AG20443 (cell line): ENCODE measurements at regions not wholly inside any gene's neighbourhood (a gene's known extent, or its start where the extent isn't known, plus 50 kb on each side); places are given as distances from the start of the nearest gene placed in this dataset.
"Not testable (repeated sequence)": the region's sequence is repeated elsewhere in the genome, so short reads cannot be mapped to it uniquely, and the experiment has no call there.

Source experiments
- DNase-seq: peaks from one replicate; pipeline ENCODE4 v3.0.0; 2012; ENCODE audit warnings: low spot score, mixed read lengths

DNA sequence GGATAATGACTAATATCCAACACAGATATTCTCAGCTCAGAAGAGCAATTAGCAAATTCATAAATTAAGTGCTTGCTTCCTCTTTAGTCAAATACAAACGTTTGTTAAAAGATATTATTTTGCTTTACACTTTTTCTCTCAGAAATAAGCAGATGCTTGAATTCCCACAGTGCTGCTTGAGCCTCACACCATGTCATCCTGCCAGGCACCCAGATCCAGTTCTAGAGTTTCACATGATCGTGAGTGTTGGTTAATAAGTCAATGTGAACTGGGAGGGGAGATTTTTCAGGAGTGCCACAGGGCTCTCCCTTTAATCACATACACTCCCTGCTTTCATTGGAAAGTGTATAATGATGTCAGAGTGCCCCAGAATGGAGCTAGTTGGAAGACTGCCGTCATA lies 352.0 kb downstream of the OR4F29 start:
- DNase-seq: not testable (repeated sequence)

DNA sequence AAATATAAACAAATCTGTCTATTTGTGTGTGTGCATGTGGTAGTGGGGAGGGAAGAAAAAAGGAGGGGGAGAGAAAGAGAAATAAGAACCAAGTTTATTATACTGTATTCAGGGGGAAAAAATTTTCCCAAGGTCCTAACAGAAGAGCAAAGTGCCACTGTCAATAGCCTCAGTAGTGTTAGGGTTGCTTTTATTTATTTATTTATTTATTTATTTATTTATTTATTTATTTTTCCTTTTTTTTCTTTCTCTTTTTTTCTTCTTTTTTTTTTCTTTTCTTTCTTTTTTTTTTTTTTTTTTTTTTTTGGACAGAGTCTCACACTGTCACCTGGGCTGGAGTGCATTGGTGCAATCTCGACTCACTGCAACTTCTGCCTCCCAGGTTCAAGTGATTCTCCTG lies 352.7 kb downstream of the OR4F29 start:
- not testable (repeated sequence) for DNase-seq

DNA sequence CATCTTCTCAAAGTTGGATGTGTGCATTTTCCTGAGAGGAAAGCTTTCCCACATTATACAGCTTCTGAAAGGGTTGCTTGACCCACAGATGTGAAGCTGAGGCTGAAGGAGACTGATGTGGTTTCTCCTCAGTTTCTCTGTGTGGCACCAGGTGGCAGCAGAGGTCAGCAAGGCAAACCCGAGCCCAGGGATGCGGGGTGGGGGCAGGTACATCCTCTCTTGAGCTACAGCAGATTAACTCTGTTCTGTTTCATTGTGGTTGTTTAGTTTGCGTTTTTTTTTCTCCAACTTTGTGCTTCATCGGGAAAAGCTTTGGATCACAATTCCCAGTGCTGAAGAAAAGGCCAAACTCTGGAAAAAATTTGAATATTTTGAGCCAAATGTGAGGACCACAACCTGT lies 360.2 kb downstream of the OR4F29 start:
- DNase-seq: not testable (repeated sequence)

DNA sequence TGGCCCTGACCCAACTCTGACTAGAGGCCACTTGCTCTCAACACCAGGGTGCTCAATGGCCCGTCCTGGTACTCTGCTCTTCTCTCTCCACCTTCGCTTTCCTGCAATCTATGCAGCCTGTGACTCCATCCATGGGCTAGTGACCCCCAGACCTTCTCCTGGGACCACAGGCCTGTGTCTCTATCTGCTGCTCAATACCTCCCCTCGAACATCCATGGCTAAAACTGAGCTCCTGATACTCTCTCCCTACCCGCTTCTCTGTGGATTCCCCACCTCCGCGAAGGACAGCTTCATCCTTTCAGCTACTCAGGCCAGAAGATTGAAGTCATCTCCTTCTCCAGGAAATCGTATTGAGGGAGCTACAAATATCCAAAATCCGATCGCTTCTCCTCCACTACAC lies 363.4 kb downstream of the OR4F29 start:
- not testable (repeated sequence) for DNase-seq

DNA sequence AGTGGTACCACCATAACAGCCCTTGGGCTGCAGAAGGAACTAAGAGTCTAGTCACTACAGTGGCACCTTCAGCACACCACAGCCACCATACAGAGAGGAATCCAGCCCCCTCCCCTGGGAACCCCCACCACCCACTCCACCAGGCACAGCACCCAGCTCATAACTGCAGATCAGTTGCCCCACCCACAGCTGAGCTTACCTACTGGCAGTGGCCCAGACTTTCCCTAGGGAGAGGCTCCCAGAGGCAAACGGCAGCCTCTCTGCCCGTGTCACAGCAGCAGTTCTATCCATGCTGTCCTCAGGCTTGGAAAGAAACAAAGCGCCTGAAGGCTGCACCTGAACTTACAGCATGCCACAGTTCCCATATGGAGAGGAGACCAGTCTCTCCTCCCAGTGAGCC lies 372.3 kb downstream of the OR4F29 start:
- DNase-seq: not testable (repeated sequence)

DNA sequence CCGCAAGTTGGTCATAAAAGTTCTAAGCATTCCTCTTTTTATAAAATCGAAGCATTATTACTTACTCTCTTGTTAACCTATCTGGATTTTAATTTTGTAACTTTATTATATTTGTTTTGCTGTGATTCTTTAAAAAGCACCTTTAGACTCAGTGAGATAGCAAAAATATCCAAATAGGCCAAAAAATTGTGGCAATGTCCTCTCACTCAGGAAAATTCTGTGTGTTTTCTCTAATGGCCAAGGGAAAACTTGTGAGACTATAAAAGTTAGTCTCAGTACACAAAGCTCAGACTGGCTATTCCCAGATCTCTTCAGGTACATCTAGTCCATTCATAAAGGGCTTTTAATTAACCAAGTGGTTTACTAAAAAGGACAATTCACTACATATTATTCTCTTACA lies 386.4 kb downstream of the OR4F29 start, which contains the start of gene OR4F5:
TSS of gene OR4F5 (plus strand) at position 301 of the 400 bp plus-strand sequence.
- not testable (repeated sequence) for DNase-seq

DNA sequence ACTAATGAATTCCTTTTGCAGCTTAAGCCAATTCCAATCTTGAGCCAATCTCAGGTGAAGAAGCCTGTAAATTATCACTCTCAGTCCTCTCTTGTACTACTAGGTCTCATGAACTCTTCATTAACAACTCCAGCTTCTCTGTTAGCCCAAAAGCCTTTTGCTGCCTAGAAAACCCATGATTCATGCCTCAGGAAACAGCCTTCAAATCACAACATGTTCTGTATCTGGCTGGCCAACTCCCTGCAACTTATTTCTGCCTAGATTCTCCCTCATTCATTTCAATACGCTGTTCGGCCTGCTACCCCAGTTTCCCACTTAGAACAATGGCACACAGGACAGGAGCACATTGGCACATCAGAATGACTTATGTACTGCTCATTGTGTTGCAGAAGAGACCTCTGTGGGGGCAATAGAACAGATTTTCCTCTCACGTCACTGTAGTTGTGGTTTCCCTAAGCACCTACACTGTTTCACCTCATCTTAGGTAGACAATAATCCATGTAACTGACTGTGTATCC lies 395.4 kb downstream of the OR4F29 start:
- not testable (repeated sequence) for DNase-seq

DNA sequence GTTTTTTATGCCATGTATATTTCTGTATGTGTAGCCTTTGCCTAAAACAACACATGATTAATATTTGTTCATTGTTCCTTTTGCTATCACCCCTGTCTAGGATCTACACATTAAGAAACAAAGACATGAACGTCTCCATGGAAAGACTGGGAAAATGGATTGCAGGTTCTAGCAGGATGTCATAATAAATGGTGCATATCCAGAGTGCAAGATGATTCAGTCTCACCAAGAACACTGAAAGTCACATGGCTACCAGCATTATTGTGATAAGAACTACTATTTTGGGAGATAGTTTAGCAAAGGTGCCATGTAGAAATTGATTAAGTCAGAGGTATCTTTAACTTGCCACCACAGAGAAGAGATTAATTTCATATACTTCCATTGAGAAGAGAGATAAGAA lies 398.3 kb downstream of the OR4F29 start:
- DNase-seq: not testable (repeated sequence)

DNA sequence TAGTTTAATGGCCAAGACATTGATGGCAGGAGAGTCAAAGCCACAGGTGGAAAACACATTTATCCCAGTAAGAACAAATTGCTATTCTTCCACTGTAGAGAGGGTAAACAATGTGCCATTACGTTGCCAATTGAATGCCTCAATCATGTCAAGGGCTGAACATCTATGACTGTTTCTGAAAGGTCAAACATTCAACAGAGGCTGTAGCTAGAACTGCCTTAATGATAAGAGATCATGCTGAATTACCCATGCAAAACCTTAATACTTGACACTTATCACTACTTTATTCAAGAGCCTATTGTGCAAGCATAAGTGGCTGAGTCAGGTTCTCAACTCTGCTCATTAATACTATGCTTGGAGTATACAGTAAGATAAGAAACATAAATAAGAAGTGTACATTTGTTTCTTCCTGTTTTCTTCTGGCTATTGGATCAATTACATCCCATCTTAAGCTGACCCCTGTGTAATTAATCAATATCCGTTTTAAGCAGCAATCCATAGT lies 409.5 kb downstream of the OR4F29 start:
- DNase-seq: not testable (repeated sequence)

DNA sequence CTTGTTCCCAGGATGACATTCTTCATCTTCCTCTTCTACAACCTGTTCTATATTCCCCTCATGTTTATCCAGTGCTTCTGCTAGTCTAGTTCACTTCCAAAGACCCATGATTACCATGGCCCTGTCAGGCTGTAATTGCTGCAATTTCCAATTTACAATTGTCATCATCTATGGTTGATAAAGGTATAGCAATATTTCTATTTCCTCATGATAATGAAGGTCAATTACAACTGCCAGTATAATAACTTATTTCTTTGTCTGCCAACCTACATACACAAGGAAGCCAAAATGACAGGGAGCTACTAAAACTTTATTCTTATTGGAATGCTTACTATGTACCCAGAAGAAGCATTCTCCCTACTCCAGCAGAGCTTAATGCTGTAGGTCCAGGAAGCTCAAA lies 410.3 kb downstream of the OR4F29 start:
- not testable (repeated sequence) for DNase-seq

DNA sequence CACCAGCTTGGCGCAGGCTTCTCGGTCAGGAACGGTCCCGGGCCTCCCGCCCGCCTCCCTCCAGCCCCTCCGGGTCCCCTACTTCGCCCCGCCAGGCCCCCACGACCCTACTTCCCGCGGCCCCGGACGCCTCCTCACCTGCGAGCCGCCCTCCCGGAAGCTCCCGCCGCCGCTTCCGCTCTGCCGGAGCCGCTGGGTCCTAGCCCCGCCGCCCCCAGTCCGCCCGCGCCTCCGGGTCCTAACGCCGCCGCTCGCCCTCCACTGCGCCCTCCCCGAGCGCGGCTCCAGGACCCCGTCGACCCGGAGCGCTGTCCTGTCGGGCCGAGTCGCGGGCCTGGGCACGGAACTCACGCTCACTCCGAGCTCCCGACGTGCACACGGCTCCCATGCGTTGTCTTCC lies 422.3 kb downstream of the OR4F29 start:
- DNase-seq: not testable (repeated sequence)

DNA sequence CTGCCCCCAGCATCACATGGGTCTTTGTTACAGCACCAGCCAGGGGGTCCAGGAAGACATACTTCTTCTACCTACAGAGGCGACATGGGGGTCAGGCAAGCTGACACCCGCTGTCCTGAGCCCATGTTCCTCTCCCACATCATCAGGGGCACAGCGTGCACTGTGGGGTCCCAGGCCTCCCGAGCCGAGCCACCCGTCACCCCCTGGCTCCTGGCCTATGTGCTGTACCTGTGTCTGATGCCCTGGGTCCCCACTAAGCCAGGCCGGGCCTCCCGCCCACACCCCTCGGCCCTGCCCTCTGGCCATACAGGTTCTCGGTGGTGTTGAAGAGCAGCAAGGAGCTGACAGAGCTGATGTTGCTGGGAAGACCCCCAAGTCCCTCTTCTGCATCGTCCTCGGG lies 434.2 kb downstream of the OR4F29 start:
- DNase-seq: not testable (repeated sequence)

DNA sequence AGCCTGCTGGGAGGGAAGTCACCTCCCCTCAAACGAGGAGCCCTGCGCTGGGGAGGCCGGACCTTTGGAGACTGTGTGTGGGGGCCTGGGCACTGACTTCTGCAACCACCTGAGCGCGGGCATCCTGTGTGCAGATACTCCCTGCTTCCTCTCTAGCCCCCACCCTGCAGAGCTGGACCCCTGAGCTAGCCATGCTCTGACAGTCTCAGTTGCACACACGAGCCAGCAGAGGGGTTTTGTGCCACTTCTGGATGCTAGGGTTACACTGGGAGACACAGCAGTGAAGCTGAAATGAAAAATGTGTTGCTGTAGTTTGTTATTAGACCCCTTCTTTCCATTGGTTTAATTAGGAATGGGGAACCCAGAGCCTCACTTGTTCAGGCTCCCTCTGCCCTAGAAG lies 435.5 kb downstream of the OR4F29 start:
- DNase-seq: not testable (repeated sequence)

DNA sequence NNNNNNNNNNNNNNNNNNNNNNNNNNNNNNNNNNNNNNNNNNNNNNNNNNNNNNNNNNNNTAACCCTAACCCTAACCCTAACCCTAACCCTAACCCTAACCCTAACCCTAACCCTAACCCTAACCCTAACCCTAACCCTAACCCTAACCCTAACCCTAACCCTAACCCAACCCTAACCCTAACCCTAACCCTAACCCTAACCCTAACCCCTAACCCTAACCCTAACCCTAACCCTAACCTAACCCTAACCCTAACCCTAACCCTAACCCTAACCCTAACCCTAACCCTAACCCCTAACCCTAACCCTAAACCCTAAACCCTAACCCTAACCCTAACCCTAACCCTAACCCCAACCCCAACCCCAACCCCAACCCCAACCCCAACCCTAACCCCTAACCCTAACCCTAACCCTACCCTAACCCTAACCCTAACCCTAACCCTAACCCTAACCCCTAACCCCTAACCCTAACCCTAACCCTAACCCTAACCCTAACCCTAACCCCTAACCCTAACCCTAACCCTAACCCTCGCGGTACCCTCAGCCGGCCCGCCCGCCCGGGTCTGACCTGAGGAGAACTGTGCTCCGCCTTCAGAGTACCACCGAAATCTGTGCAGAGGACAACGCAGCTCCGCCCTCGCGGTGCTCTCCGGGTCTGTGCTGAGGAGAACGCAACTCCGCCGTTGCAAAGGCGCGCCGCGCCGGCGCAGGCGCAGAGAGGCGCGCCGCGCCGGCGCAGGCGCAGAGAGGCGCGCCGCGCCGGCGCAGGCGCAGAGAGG lies 441.3 kb downstream of the OR4F29 start:
- not testable (repeated sequence) for DNase-seq
